Astrocyte (in vitro differentiated cells and primary cell): ENCODE measurements at regions not wholly inside any gene's neighbourhood (a gene's known extent, or its start where the extent isn't known, plus 50 kb on each side); places are given as distances from the start of the nearest gene placed in this dataset.
"Not testable (repeated sequence)": the region's sequence is repeated elsewhere in the genome, so short reads cannot be mapped to it uniquely, and the experiment has no call there.

Experiments used
- DNase-seq: peaks from one replicate; pipeline ENCODE4 v3.0.0-alpha.2; 2010; ENCODE audit warnings: low read depth
- FAIRE-seq: peaks from 2 replicates; lab custom pipeline; 2011; peaks lifted over from hg19 to GRCh38; lab: Jason Lieb, UNC
- H2AFZ ChIP-seq: 2 replicates; pipeline ENCODE4 v1.6.0; 2012; ENCODE audit warnings: low read depth, low read length, inconsistent platforms
- H3K27ac ChIP-seq: 2 replicates; pipeline ENCODE4 v1.5.1; 2011; ENCODE audit warnings: low read depth, low read length, inconsistent platforms
- H3K27me3 ChIP-seq: 2 replicates; pipeline ENCODE4 v1.6.0; 2011; ENCODE audit warnings: low read length, inconsistent platforms; ENCODE audit not compliant: insufficient read depth
- H3K36me3 ChIP-seq: 2 replicates; pipeline ENCODE4 v1.5.1; 2011; ENCODE audit warnings: low read length, inconsistent platforms; ENCODE audit not compliant: insufficient read depth
- H3K4me1 ChIP-seq: 2 replicates; pipeline ENCODE4 v1.5.1; 2011; ENCODE audit warnings: low read length, inconsistent platforms; ENCODE audit not compliant: insufficient read depth
- H3K4me2 ChIP-seq: 2 replicates; pipeline ENCODE4 v1.6.0; 2012; ENCODE audit warnings: low read length, inconsistent platforms
- H3K4me3 ChIP-seq: 2 replicates; pipeline ENCODE4 v1.5.1; 2011; ENCODE audit warnings: low read depth, mild to moderate bottlenecking, low read length, inconsistent platforms; ENCODE audit not compliant: insufficient read depth
- H3K79me2 ChIP-seq: 2 replicates; pipeline ENCODE4 v1.6.0; 2012; ENCODE audit warnings: mild to moderate bottlenecking, low read length, inconsistent platforms; ENCODE audit not compliant: insufficient read depth
- H3K9ac ChIP-seq: 2 replicates; pipeline ENCODE4 v1.6.0; 2012; ENCODE audit warnings: mild to moderate bottlenecking, low read length, inconsistent platforms
- H3K9me3 ChIP-seq: 2 replicates; pipeline ENCODE4 v1.5.1; 2012; ENCODE audit warnings: low read depth, mild to moderate bottlenecking, low read length, inconsistent platforms; ENCODE audit not compliant: insufficient read depth
- H4K20me1 ChIP-seq: 2 replicates; pipeline ENCODE4 v1.6.0; 2012; ENCODE audit warnings: low read length, inconsistent platforms; ENCODE audit not compliant: insufficient read depth
- H3K27ac Mint-ChIP-seq: one replicate; pipeline ENCODE4 v1.8.0; 2021; ENCODE audit warnings: mild to moderate bottlenecking, mixed read lengths; ENCODE audit not compliant: unreplicated experiment
- H3K27me3 Mint-ChIP-seq: one replicate; pipeline ENCODE4 v1.8.0; 2021; ENCODE audit warnings: low read depth, mixed read lengths; ENCODE audit not compliant: unreplicated experiment
- H3K36me3 Mint-ChIP-seq: one replicate; pipeline ENCODE4 v1.8.0; 2021; ENCODE audit warnings: low read depth, mixed read lengths; ENCODE audit not compliant: unreplicated experiment
- H3K4me1 Mint-ChIP-seq: one replicate; pipeline ENCODE4 v1.8.0; 2021; ENCODE audit warnings: low read depth, mixed read lengths; ENCODE audit not compliant: unreplicated experiment
- H3K4me3 Mint-ChIP-seq: one replicate; pipeline ENCODE4 v1.8.0; 2021; ENCODE audit warnings: mild to moderate bottlenecking, moderate library complexity, mixed read lengths; ENCODE audit not compliant: unreplicated experiment
- H3K9me3 Mint-ChIP-seq: one replicate; pipeline ENCODE4 v1.8.0; 2021; ENCODE audit warnings: mild to moderate bottlenecking, mixed read lengths; ENCODE audit not compliant: unreplicated experiment
- CTCF ChIP-seq: IDR thresholded peaks from 2 replicates; pipeline ENCODE4 v1.5.1; 2011; ENCODE audit warnings: low read depth, mild to moderate bottlenecking, inconsistent platforms, low read length, moderate library complexity; ENCODE audit not compliant: insufficient read depth
- EZH2 ChIP-seq: IDR thresholded peaks from 2 replicates; pipeline ENCODE4 v1.6.1; 2012; ENCODE audit warnings: mild to moderate bottlenecking, low read length, inconsistent platforms; ENCODE audit not compliant: insufficient read depth

GRCh38 chr10:21385536-21385935 is 139.9 kb downstream of the SKIDA1 start:
- TF ChIP-seq EZH2 (no peak), CTCF (no peak)
- Mint-ChIP-seq H3K9me3 (peaks cover 4% of the 10 kb centered on the region), H3K4me3 (no peak overlapping the region), H3K4me1 (peaks cover 3% of the 10 kb centered on the region), H3K36me3 (no peaks in the 10 kb centered on the region), H3K27me3 (no peaks in the 10 kb centered on the region), H3K27ac (no peak overlapping the region)
- H3K27me3 ChIP-seq = no peaks in the 10 kb centered on the region
- no peak overlapping the region for H3K27ac ChIP-seq
- no peaks in the 10 kb centered on the region for H3K9me3 ChIP-seq
- no peak overlapping the region for H2AFZ ChIP-seq
- DNase-seq (no peak), FAIRE-seq (no peak)
- H3K4me3 ChIP-seq = no peak overlapping the region
- no peaks in the 10 kb centered on the region for H3K4me1 ChIP-seq
- no peak overlapping the region for H3K4me2 ChIP-seq
- H3K9ac ChIP-seq = no peak overlapping the region
- no peaks in the 10 kb centered on the region for H4K20me1 ChIP-seq
- no peaks in the 10 kb centered on the region for H3K79me2 ChIP-seq
- H3K36me3 ChIP-seq = no peaks in the 10 kb centered on the region

- no peaks in the 10 kb centered on the region for H3K9me3 Mint-ChIP-seq
- DNase-seq (no peak), FAIRE-seq (no peak)
- Histone ChIP-seq H3K9ac (no peak overlapping the region), H3K4me3 (no peak overlapping the region), H3K9me3 (no peaks in the 10 kb centered on the region), H2AFZ (no peak overlapping the region), H3K4me1 (no peaks in the 10 kb centered on the region), H4K20me1 (no peaks in the 10 kb centered on the region), H3K27ac (no peak overlapping the region), H3K36me3 (no peaks in the 10 kb centered on the region), H3K79me2 (no peaks in the 10 kb centered on the region), H3K27me3 (no peaks in the 10 kb centered on the region), H3K4me2 (no peak overlapping the region)
- no peak overlapping the region for H3K27ac Mint-ChIP-seq
- H3K4me3 Mint-ChIP-seq = no peak overlapping the region
- no peaks in the 10 kb centered on the region for H3K36me3 Mint-ChIP-seq
- TF ChIP-seq CTCF (no peak), EZH2 (no peak)
- H3K27me3 Mint-ChIP-seq = no peaks in the 10 kb centered on the region
- peaks cover 4% of the 10 kb centered on the region for H3K4me1 Mint-ChIP-seq
These were observed 146.3 kb downstream of the SKIDA1 start for GRCh38 chr10:21379143-21379542.

DNA sequence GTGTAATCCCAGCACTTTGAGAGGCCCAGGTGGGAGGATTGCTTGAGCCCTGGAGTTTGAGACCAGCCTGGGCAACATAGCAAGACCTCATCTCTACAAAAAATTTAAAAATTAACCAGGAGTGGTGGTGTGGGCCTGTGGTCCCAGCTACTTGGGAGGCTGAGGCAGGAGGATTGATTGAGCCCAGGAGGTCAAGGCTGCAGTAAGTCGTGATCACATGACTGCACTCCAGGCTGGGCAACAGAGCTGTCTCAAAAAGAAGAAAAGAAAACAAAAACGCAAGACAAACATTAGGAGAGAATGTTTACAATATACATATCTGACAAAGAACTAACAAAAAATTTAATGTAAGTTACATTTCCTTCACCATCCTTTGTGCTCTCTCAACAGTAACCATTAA is 150.2 kb downstream of the SKIDA1 start:
- H3K27me3 Mint-ChIP-seq, H3K4me2 ChIP-seq, H3K27ac ChIP-seq, H3K36me3 Mint-ChIP-seq, H2AFZ ChIP-seq, H3K4me3 Mint-ChIP-seq, H3K36me3 ChIP-seq, H3K9me3 Mint-ChIP-seq, FAIRE-seq, H3K79me2 ChIP-seq, H3K4me3 ChIP-seq, H3K27me3 ChIP-seq, H3K4me1 ChIP-seq, H3K27ac Mint-ChIP-seq, H3K9ac ChIP-seq, H3K4me1 Mint-ChIP-seq, H3K9me3 ChIP-seq, DNase-seq, H4K20me1 ChIP-seq: not testable (repeated sequence)

GRCh38 chr10:21373881-21374280 is 151.6 kb downstream of the SKIDA1 start:
- not testable (repeated sequence) for H3K27ac Mint-ChIP-seq

More at GRCh38 chr10:21373881-21374280, 151.6 kb downstream of the SKIDA1 start:
- not testable (repeated sequence) for H3K27ac ChIP-seq, H3K27me3 ChIP-seq, DNase-seq, H3K4me2 ChIP-seq, H3K79me2 ChIP-seq, H3K9me3 Mint-ChIP-seq, FAIRE-seq, H3K36me3 Mint-ChIP-seq, H2AFZ ChIP-seq, H3K27me3 Mint-ChIP-seq, H3K9me3 ChIP-seq, H4K20me1 ChIP-seq, H3K36me3 ChIP-seq, H3K4me3 ChIP-seq, H3K4me3 Mint-ChIP-seq, H3K9ac ChIP-seq
- peaks cover 14% of the 10 kb centered on the region for H3K4me1 ChIP-seq
- H3K4me1 Mint-ChIP-seq = peaks cover 19% of the 10 kb centered on the region
